HepG2 (cell line): ENCODE measurements at regions not wholly inside any gene's neighbourhood (a gene's known extent, or its start where the extent isn't known, plus 50 kb on each side); places are given as distances from the start of the nearest gene placed in this dataset.
A peak's percentile ranks its signal among the peaks of the same experiment; 100 is the strongest.

Experiments
- ATAC-seq: fragments of 200-7000 bp; cut with Tn5 transposase; 3 replicates; pipeline ENCODE4 v1.9.1; 2020; ENCODE audit warnings: mild to moderate bottlenecking, moderate library complexity
- BruUV-seq: library from RNA; stranded (reverse); fragments of 400-500 nt; replicated peaks from 2 replicates; lab custom pipeline; 2021; lab: Mats Ljungman, UMichigan
- CTCF ChIA-PET: fragments of 300-600 bp; formaldehyde crosslinking; extraction: SDS; loops from one replicate; lab custom pipeline; 2021; ENCODE audit warnings: low total read pairs, inconsistent platforms, low intra/inter-chr PET ratio; lab: Yijun Ruan, JAX
- POLR2A ChIA-PET: fragments of 350-600 bp; sonication (Branson Sonifier 250); formaldehyde crosslinking; loops from one replicate; lab custom pipeline; 2020; ENCODE audit warnings: antibody characterized with exemption, inconsistent platforms; lab: Yijun Ruan, JAX
- DNase-seq: peaks from one replicate; pipeline ENCODE4 v3.0.0-alpha.2; 2015; ENCODE audit warnings: low spot score
- FAIRE-seq: peaks from 3 replicates; lab custom pipeline; 2011; peaks lifted over from hg19 to GRCh38; lab: Jason Lieb, UNC
- H2AFZ ChIP-seq: one replicate; pipeline ENCODE4 v1.6.1; 2011; ENCODE audit warnings: low read length, inconsistent platforms
- H3K27ac ChIP-seq: fragments of 300-600 bp; 3 replicates; pipeline ENCODE4 v1.8.0; 2011; ENCODE audit warnings: mixed run types, mild to moderate bottlenecking, mixed read lengths, low read length, inconsistent platforms; ENCODE audit not compliant: insufficient read depth; ENCODE audit errors: extremely low read length
- H3K27me3 ChIP-seq, 2 experiments: fragments of 200-600 bp in 1 of 2; 2 replicates in 1 of 2; 3 replicates in 1 of 2; pipeline versions ENCODE4 v1.6.0 to v1.8.0; 2011; ENCODE audit warnings: low read length in 2 of 2, mild to moderate bottlenecking in 2 of 2, moderate library complexity in 2 of 2, inconsistent platforms in 1 of 2; ENCODE audit not compliant: insufficient read depth in 2 of 2, control insufficient read depth in 1 of 2
- H3K36me3 ChIP-seq, 2 experiments: fragments of 200-600 bp in 1 of 2; replicated peaks in 1 of 2; 2 replicates in 1 of 2; 3 replicates in 1 of 2; pipeline versions ENCODE4 v1.5.1 to v1.8.0; 2011; ENCODE audit warnings: low read length in 2 of 2, inconsistent platforms in 1 of 2; ENCODE audit not compliant: insufficient read depth in 2 of 2, control insufficient read depth in 1 of 2
- H3K4me1 ChIP-seq: 2 replicates; pipeline ENCODE4 v1.5.1; 2012; ENCODE audit warnings: low read length, inconsistent platforms; ENCODE audit not compliant: insufficient read depth
- H3K4me2 ChIP-seq: 2 replicates; pipeline ENCODE4 v1.6.0; 2011; ENCODE audit warnings: low read depth, low read length, inconsistent platforms
- H3K4me3 ChIP-seq, 3 experiments: fragments of 200-600 bp in 1 of 3; sonication (generic), shearing (Covaris generic) in 1 of 3; replicated peaks in 1 of 3; 2 replicates each; pipeline ENCODE4 v1.5.1; 2011 to 2016; ENCODE audit warnings: low read length in 3 of 3, inconsistent platforms in 2 of 3, low read depth in 2 of 3, mild to moderate bottlenecking in 2 of 3, control low read depth in 1 of 3, mixed read lengths in 1 of 3; ENCODE audit not compliant: insufficient read depth in 1 of 3
- H3K79me2 ChIP-seq: one replicate; pipeline ENCODE4 v1.6.1; 2011; ENCODE audit warnings: low read length, inconsistent platforms; ENCODE audit not compliant: insufficient read depth
- H3K9ac ChIP-seq: 2 replicates; pipeline ENCODE4 v1.6.0; 2011; ENCODE audit warnings: mild to moderate bottlenecking, low read depth, low read length, inconsistent platforms; ENCODE audit not compliant: insufficient read depth
- H3K9me3 ChIP-seq: 2 replicates; pipeline ENCODE4 v1.5.1; 2012; ENCODE audit warnings: mild to moderate bottlenecking, low read length
- H4K20me1 ChIP-seq: 2 replicates; pipeline ENCODE4 v1.6.0; 2011; ENCODE audit warnings: inconsistent platforms, mild to moderate bottlenecking, low read length, moderate library complexity; ENCODE audit not compliant: insufficient read depth
- MAFF ChIP-seq: IDR thresholded peaks from 2 replicates; pipeline ENCODE4 v1.6.1; 2011; ENCODE audit warnings: low read depth, low read length, improper control_type of control experiment
- MAFK ChIP-seq, 2 experiments: IDR thresholded peaks in 1 of 2; conservative IDR thresholded peaks in 1 of 2; 2 replicates each; pipeline ENCODE4 v1.6.1; 2011; ENCODE audit warnings: improper control_type of control experiment in 2 of 2, low read length in 2 of 2
- NR2F1 ChIP-seq, 2 experiments: fragments of 450-650 bp in 1 of 2; formaldehyde crosslinking in 1 of 2; IDR thresholded peaks; 2 replicates each; pipeline versions ENCODE4 v1.5.0 to v1.6.1; 2016 to 2020; ENCODE audit warnings: mild to moderate bottlenecking in 1 of 2, missing compliant biosample characterization in 1 of 2, missing genetic modification reagents in 1 of 2, moderate library complexity in 1 of 2
- ZMYM3 ChIP-seq: sonication (generic); formaldehyde crosslinking; IDR thresholded peaks from 2 replicates; pipeline ENCODE4 v1.5.1; 2020; ENCODE audit warnings: mild to moderate bottlenecking, missing genetic modification reagents
- ZNF766 ChIP-seq: sonication (generic); formaldehyde crosslinking; IDR thresholded peaks from 2 replicates; pipeline ENCODE4 v1.5.0; 2020; ENCODE audit warnings: missing genetic modification reagents, borderline replicate concordance
- WGBS: methylation state at CpG from one replicate; pipeline ENCODE4 v1.1.6; 2017; ENCODE audit warnings: low lambda C conversion rate; 5-methylcytosine and 5-hydroxymethylcytosine counted together
- in situ Hi-C: cut with HindIII; loops from 2 replicates; pipeline ENCODE4 v1.10.0; 2017; ENCODE audit warnings: low pct_unique_long_range_greater_than_20kb; ENCODE audit not compliant: extremely low pct_ligation_motif_present
- intact Hi-C: fragments of 100-400 bp; cut with micrococcal nuclease; formaldehyde crosslinking; loops from one replicate; pipeline ENCODE4 v1.10.0; 2022; ENCODE audit not compliant: unreplicated experiment
- TF ChIP-seq, protein P1 (sequence below), 2 experiments: sonication (generic) in 1 of 2; formaldehyde crosslinking in 1 of 2; IDR thresholded peaks; 2 replicates each; pipeline versions ENCODE4 v1.5.1 to v1.6.1; 2011 to 2020; ENCODE audit warnings: borderline replicate concordance in 1 of 2, low read depth in 1 of 2, low read length in 1 of 2, mild to moderate bottlenecking in 1 of 2, missing genetic modification reagents in 1 of 2, moderate library complexity in 1 of 2
- TF ChIP-seq, protein P2 (sequence below): IDR thresholded peaks from 2 replicates; pipeline ENCODE4 v1.6.1; 2012; ENCODE audit warnings: low read depth, low read length, improper control_type of control experiment
- TF ChIP-seq, protein P3 (sequence below): sonication (generic); formaldehyde crosslinking; IDR thresholded peaks from 2 replicates; pipeline ENCODE4 v1.5.1; 2020; ENCODE audit warnings: mild to moderate bottlenecking, moderate library complexity, missing genetic modification reagents

DNA sequence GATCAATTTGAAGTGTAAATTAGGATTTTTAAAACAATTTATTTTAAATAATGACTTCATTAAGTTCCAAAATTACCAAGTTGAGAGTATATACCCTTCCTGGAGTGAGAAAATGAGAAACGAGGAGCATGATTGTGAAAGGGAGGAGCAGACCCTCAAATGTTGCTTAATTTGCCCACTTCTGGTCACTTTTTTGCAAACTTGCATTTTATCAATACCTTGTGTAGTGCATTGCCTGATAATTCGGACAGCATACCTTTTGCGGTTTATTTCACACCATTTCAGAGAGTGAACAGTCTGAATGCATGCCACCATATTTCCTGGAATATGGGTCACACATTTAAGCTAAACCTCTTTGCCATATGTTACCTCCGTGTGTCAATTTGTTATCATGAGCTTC, 669.7 kb downstream of the RNF144A start:
- no peak overlapping the region for H3K27ac ChIP-seq
- POLR2A ChIA-PET, result no interaction called here
- no peak overlapping the region for H2AFZ ChIP-seq
- no peak overlapping the region for H3K4me3 ChIP-seq
- no TSS peak for BruUV-seq
- no peak overlapping the region for H3K9ac ChIP-seq
- FAIRE-seq (no peak), ATAC-seq (no peak), DNase-seq (no peak)
- in situ Hi-C loops, result no loop called here
- intact Hi-C loops, result no loop called here
- no peaks in the 10 kb centered on the region for H3K9me3 ChIP-seq
- no peak overlapping the region for H3K4me2 ChIP-seq
- CTCF ChIA-PET, result no interaction called here
- no peaks in the 10 kb centered on the region for H3K27me3 ChIP-seq
- no peak for TF ChIP-seq NR2F1 (CRISPR knock-in tag; IDR thresholded peaks at IDR 0.05)
- peak; percentile 77 to 84 for TF ChIP-seq MAFK (conservative IDR thresholded peaks at IDR 0.05 in 1 of 2, IDR thresholded peaks at IDR 0.05 in 1 of 2; ENCODE audit: low read length in 2 of 2)
- TF ChIP-seq, protein P1, sequence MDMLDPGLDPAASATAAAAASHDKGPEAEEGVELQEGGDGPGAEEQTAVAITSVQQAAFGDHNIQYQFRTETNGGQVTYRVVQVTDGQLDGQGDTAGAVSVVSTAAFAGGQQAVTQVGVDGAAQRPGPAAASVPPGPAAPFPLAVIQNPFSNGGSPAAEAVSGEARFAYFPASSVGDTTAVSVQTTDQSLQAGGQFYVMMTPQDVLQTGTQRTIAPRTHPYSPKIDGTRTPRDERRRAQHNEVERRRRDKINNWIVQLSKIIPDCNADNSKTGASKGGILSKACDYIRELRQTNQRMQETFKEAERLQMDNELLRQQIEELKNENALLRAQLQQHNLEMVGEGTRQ (IDR thresholded peaks at IDR 0.05; ENCODE audit: low read depth, low read length), result no peak
- TF ChIP-seq, protein P1 (CRISPR knock-in tag; IDR thresholded peaks at IDR 0.05; ENCODE audit: borderline replicate concordance), result no peak
- TF ChIP-seq MAFF, result peak; percentile 80
- no peaks in the 10 kb centered on the region for H4K20me1 ChIP-seq
- under 1% methylated on average over 4 of the region's 4 CpGs for WGBS
- no peaks in the 10 kb centered on the region for H3K79me2 ChIP-seq
- no peaks in the 10 kb centered on the region for H3K4me1 ChIP-seq
- H3K36me3 ChIP-seq, result no peaks in the 10 kb centered on the region

DNA sequence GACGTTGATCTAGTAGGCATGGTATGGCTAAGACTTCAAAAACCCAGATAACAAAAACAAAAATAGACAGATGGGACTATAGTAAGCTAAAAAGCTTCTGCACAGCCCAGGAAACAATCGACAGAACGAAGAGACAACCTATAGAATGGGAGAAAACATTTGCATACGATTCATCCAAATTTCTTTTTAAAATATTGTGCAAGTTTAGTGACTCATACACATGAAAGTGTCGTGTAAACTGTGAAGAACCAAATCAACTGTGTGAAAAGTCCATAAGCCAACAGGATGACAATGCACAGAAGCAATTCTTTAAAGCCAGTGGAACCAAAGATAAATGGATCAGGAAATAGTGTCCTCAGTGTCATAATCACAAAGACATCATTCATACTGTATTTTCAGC, 671.1 kb downstream of the RNF144A start:
- TF ChIP-seq ZNF766 (CRISPR knock-in tag) (no peak), ZMYM3 (CRISPR knock-in tag) (no peak)
- TF ChIP-seq, protein P2, sequence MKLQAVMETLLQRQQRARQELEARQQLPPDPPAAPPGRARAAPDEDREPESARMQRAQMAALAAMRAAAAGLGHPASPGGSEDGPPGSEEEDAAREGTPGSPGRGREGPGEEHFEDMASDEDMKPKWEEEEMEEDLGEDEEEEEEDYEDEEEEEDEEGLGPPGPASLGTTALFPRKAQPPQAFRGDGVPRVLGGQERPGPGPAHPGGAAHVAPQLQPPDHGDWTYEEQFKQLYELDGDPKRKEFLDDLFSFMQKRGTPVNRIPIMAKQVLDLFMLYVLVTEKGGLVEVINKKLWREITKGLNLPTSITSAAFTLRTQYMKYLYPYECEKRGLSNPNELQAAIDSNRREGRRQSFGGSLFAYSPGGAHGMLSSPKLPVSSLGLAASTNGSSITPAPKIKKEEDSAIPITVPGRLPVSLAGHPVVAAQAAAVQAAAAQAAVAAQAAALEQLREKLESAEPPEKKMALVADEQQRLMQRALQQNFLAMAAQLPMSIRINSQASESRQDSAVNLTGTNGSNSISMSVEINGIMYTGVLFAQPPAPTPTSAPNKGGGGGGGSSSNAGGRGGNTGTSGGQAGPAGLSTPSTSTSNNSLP, result no peak
- TF ChIP-seq, protein P3, sequence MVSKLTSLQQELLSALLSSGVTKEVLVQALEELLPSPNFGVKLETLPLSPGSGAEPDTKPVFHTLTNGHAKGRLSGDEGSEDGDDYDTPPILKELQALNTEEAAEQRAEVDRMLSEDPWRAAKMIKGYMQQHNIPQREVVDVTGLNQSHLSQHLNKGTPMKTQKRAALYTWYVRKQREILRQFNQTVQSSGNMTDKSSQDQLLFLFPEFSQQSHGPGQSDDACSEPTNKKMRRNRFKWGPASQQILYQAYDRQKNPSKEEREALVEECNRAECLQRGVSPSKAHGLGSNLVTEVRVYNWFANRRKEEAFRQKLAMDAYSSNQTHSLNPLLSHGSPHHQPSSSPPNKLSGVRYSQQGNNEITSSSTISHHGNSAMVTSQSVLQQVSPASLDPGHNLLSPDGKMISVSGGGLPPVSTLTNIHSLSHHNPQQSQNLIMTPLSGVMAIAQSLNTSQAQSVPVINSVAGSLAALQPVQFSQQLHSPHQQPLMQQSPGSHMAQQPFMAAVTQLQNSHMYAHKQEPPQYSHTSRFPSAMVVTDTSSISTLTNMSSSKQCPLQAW (CRISPR knock-in tag), result no peak
- Histone ChIP-seq H3K36me3 (no peaks in the 10 kb centered on the region), H3K4me3 (no peak overlapping the region), H3K9ac (no peak overlapping the region), H3K27me3 (no peaks in the 10 kb centered on the region), H3K79me2 (no peaks in the 10 kb centered on the region), H3K4me2 (no peak overlapping the region), H4K20me1 (no peaks in the 10 kb centered on the region), H2AFZ (no peak overlapping the region), H3K27ac (no peak overlapping the region), H3K9me3 (no peaks in the 10 kb centered on the region), H3K4me1 (no peaks in the 10 kb centered on the region)
- ATAC-seq (no peak), DNase-seq (no peak), FAIRE-seq (no peak)
- no TSS peak for BruUV-seq
- intact Hi-C loops (no loop called here), in situ Hi-C loops (no loop called here)
- ChIA-PET CTCF (no interaction called here), POLR2A (no interaction called here)
- 10% methylated on average over 5 of the region's 5 CpGs for WGBS
